ENCODE measurements at regions not wholly inside any gene's neighbourhood (a gene's known extent, or its start where the extent isn't known, plus 50 kb on each side); places are given as distances from the start of the nearest gene placed in this dataset.
"Not testable (repeated sequence)": the region's sequence is repeated elsewhere in the genome, so short reads cannot be mapped to it uniquely, and the experiment has no call there.

GRCh38 chr10:57694956-57695608, 572.6 kb downstream of the IPMK start:
- DNase-seq (ENCODE audit: low read depth in 2 of 3, low spot score in 1 of 3) = no peak

GRCh38 chr10:57692255-57692980, 575.3 kb downstream of the IPMK start:
- DNase-seq (ENCODE audit: low read depth in 2 of 3, low spot score in 1 of 3) = no peak

DNA sequence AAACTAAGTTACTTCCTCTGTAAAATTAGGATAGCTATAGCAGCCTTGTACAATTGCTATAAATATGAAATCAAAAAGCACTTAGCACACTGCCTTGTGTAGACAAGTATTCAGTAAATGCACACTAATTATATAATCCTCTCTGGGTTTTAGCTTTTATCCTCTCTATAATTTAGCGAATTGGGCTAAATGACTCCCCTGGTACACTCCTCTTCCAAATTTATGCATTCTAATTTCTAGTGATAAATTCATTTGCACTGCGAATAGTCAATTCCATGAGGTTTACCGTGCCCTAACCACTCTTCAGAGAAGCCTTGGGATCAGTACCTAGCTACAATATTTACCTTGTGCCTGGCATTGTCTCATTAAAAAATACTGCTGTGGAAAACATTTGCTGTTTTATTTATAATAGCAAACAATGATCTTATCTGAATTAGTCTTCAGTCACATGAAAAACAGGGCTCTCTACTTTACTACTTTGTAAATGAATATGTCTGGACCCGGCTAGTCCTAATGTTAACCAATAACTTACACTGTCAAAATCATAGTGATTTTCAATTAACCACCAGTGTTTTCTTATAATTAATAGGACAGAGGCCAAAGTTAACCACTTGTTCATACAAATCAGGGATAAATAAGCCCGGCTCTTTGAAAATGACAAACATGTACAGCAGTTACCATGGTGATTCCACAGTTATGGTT, 577.9 kb downstream of the IPMK start:
- DNase-seq (ENCODE audit: low read depth in 2 of 3, low spot score in 1 of 3) = no peak

GRCh38 chr10:57679916-57680315, 587.8 kb downstream of the IPMK start:
- no peak for DNase-seq (ENCODE audit: low read depth in 2 of 3, low spot score in 1 of 3)

DNA sequence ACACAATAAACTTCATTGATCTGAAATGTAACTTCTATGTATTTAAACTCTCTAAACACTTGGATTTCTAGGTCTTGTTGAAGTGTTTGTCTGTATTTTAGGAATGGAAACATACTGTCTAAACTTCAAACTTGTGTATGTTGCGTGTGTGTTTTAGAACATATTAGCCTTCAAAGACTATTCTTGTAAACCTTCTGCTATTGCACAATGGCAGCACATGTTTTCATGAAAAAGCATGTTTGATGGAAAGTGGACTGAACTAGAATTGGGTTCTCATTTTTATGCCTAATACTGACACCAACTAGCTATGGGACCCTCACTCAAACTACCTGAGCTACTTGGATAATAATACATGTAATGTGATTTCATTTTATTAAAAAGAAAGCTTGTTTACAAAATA, 592.6 kb downstream of the IPMK start:
- DNase-seq (ENCODE audit: low read depth in 2 of 3, low spot score in 1 of 3) = no peak

- no peak for DNase-seq (ENCODE audit: low read depth in 2 of 3, low spot score in 1 of 3)
These were observed 594.2 kb downstream of the IPMK start for GRCh38 chr10:57673446-57673960.

- DNase-seq (ENCODE audit: low read depth in 2 of 3, low spot score in 1 of 3) = no peak
These were observed 602.9 kb downstream of the IPMK start for GRCh38 chr10:57664815-57665214.

- no peak for DNase-seq (ENCODE audit: low read depth in 2 of 3, low spot score in 1 of 3)
These were observed 604.3 kb downstream of the IPMK start for GRCh38 chr10:57663401-57663800.

DNA sequence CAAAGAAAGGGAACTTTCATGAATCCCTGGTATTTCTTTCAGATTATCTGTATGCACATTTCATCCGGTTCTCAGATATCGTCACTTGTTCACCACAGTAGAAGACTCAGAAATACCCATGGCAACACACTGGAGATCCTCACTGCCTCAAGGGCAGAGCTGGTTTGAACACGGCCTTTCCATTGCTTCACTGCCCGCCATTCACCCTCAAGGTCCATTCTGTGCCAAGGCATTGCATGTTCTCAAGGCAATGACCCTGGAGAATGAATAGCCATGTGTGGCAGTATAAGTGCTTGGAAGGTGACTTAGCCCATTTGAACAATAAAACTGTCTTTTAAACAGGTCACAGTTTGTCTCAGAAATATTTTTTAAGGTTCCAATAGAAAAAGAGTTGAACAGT, 606.5 kb downstream of the IPMK start:
- DNase-seq (ENCODE audit: low read depth in 2 of 3, low spot score in 1 of 3) = no peak

- peak in 2 of 3 donors; percentile 3 to 11 for DNase-seq (ENCODE audit: low read depth in 2 of 3, low spot score in 1 of 3)
These were observed 610.4 kb downstream of the IPMK start for GRCh38 chr10:57657164-57657765.

DNA sequence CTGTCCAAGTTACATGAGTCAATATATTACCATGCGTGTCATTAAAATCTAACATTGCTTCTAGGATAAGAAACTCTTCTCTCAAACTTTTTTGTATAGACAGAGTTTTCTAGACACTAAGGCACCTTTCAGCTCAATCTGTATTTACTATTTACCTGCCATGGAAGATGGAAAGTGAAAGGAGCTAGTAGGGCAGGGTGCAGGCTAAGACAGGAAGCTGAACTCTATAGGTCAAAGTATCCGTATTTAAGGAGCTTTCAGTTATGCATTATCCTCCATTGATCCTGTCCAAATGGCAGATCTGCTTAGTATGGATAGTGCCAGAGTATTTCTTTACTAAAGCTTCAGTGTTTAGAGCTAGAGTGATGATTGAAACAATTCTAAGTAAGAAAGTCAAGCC, 612.8 kb downstream of the IPMK start:
- DNase-seq (ENCODE audit: low read depth in 2 of 3, low spot score in 1 of 3) = no peak

DNA sequence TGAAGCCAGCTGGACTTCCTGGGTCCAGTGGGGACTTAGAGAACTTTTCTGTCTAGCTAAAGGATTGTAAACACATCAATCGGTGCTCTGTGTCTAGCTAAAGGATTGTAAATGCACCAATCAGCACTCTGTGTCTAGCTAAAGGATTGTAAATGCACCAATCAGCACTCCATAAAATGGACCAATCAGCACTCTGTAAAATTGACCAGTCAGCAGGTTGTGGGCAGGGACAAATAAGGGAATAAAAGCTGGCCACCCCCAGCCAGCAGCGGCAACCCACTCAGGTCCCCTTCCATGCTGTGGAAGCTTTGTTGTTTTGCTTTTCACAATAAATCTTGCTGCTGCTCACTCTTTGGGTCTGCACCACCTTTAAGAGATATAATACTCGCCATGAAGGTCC, 622.6 kb downstream of the IPMK start:
- not testable (repeated sequence) for DNase-seq (ENCODE audit: low read depth in 2 of 3, low spot score in 1 of 3)

- DNase-seq (ENCODE audit: low read depth in 2 of 3, low spot score in 1 of 3) = no peak
These were observed 629.3 kb downstream of the IPMK start for GRCh38 chr10:57638411-57638810.

DNA sequence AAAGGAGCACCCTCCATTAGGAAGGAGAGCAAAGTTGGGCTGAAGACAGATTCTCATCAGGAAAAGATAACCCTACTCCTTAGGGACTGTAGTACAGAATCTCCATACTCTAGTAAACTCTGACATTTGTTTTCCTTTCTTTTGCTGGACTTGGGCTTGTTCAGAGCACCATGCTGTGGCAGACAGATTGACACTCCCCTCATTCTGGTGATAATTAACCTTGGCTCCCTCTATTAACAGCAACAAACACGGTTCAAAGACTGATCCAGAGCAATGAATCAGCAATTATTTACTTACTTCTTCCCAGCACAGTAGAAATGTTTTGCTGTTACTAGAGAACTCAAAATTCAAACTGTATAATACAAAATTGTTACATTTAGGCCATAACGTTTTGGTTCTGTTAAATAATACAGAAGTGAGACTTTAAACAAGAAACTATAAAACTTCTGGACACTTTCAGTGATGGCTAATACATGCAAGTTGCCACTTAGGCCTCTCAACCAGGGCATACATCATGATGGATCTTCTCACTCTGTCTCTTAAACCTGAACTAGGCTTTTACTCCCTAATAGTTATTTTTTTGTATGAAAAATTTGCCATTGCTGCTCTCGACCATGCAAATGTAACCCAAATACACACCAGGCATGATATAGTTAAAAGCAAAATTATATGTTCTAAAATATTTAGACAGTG, 639.0 kb downstream of the IPMK start:
- DNase-seq (ENCODE audit: low read depth in 2 of 3, low spot score in 1 of 3) = no peak

GRCh38 chr10:57627642-57628178, 640.0 kb downstream of the IPMK start:
- DNase-seq (ENCODE audit: low read depth in 2 of 3, low spot score in 1 of 3) = no peak

DNA sequence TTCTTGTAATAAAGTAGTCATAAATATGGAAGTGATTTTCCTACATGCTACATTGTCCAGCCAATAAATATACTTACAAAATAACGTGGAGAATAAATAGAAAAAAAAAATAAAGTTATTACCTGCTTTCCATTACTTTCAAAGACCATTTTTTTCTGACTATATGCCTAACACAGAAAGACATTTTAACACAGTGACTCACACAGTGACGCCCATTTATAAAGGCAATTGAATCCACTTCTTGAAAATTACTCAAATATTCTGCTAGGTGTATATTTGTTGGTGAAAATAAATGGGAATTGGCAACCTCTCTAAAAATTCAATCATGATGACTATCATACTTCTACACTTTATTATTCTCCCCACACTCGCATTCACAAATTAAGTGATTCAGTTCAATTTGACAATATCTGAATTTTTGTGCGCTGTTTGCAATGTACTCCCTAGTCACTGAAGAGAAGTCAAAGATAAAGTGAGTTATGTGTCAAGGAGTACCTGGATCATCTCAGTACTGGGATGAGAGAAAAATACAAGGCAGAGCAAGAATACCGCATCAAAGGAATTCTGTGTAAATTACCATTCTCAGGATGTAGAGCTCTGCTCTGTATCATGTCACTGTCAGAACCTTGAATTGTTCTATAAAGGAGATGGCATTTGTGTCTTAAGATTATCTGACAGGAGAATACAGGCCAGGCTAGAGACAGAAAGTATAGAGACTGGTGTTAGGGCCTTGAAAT, 642.7 kb downstream of the IPMK start:
- no peak for DNase-seq (ENCODE audit: low read depth in 2 of 3, low spot score in 1 of 3)

GRCh38 chr10:57624066-57624465, 643.6 kb downstream of the IPMK start:
- no peak for DNase-seq (ENCODE audit: low read depth in 2 of 3, low spot score in 1 of 3)

DNA sequence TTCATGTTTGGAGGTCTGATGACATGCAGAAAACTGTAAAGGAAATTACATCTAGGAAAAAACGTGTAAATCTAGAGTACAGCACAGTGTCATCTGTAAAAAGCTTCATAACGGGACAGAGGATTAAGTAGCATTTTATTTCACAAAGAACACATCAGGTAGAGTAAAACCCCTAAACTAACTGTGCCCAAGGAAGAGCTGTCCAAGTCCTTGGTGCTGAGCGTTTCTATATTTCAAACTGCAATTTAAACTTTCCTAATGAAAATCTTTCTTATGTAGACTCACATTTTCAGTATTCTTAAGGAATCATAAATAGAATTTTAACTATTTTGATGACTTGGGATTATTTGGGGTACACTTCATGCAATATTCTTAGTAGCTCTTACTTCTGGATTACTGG, 646.2 kb downstream of the IPMK start:
- DNase-seq (ENCODE audit: low read depth in 2 of 3, low spot score in 1 of 3) = no peak

DNA sequence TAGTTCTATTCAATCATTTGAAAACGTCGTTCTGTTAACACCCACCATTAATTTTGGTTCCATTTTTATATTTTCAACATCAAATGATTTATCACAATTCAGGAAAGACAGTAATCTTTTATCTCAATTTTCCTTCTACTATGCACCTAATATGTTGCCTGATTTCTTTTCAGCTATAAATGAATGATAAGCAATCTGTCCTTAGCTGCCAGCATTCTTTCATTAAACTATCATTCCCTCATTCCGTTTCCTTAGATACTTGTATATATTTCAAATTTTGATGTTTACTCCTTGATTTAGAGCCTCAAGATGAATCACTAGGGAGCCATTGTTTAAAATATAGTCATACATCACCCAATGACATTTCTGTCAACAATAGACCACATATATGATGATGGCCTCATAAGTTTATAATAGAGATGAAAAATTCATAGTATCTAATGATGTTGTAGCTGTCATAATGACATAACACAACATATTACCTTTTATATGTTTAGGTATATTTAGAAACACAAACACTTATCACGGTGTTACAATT, 661.7 kb downstream of the IPMK start:
- no peak for DNase-seq (ENCODE audit: low read depth in 2 of 3, low spot score in 1 of 3)

DNA sequence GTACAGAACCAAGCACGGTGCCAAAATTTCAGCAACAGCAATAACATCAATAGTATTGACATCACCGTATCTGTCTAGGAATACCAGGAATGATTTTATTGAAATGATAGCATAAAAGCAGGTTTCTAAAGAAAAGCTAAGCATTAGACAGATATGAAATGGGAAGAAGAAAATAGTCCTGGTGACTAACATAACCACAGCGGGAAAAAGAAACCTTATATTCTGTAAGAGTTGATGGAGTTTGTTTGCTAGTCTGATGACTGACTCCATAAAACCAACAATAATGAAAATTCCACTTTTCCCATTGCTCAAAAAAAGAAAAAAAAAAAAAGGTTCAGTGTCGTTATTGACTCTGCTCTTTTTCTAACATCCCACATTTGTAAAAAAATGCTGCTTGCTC, 668.3 kb downstream of the IPMK start:
- DNase-seq (ENCODE audit: low read depth in 2 of 3, low spot score in 1 of 3) = no peak
